Astrocyte (in vitro differentiated cells and primary cell): ENCODE measurements at regions not wholly inside any gene's neighbourhood (a gene's known extent, or its start where the extent isn't known, plus 50 kb on each side); places are given as distances from the start of the nearest gene placed in this dataset.

ENCODE experiments used
- CTCF ChIP-seq: IDR thresholded peaks from 2 replicates; pipeline ENCODE4 v1.5.1; 2011; ENCODE audit warnings: low read depth, mild to moderate bottlenecking, inconsistent platforms, low read length, moderate library complexity; ENCODE audit not compliant: insufficient read depth
- EZH2 ChIP-seq: IDR thresholded peaks from 2 replicates; pipeline ENCODE4 v1.6.1; 2012; ENCODE audit warnings: mild to moderate bottlenecking, low read length, inconsistent platforms; ENCODE audit not compliant: insufficient read depth

GRCh38 chr10:37552881-37553280 is 304.5 kb downstream of the ZNF248 start:
- no peak for TF ChIP-seq CTCF
- no peak for TF ChIP-seq EZH2
